ENCODE measurements at regions not wholly inside any gene's neighbourhood (a gene's known extent, or its start where the extent isn't known, plus 50 kb on each side); places are given as distances from the start of the nearest gene placed in this dataset.

GRCh38 chr16:74033441-74033995 is 263.1 kb upstream of the PSMD7 start:
- no peaks in the 10 kb centered on the region for H4K20me1 ChIP-seq (ENCODE audit: insufficient read depth, low read length)
- no peak overlapping the region for H2BK120ac ChIP-seq (ENCODE audit: low read depth, low read length)
- H3K9me3 ChIP-seq (ENCODE audit: control insufficient read depth, insufficient read depth, low read length) = no peaks in the 10 kb centered on the region
- intact Hi-C loops (cut with micrococcal nuclease) = loop anchor here (10.0 kb wide), 3 partner anchors 1569 to 1909 kb away; no protein-coding TSS in a partner anchor
- no peak overlapping the region for H3K14ac ChIP-seq (replicated peaks; ENCODE audit: low read depth, low read length)
- H3K9me1 ChIP-seq (ENCODE audit: insufficient read depth, low read length) = no peaks in the 10 kb centered on the region
- H4K8ac ChIP-seq (ENCODE audit: low read depth in 2 of 2, low read length in 2 of 2) = no peak overlapping the region
- no peaks in the 10 kb centered on the region for H3K4me1 ChIP-seq (ENCODE audit: control insufficient read depth, insufficient read depth, low read length)
- no peak overlapping the region for H2BK15ac ChIP-seq (ENCODE audit: low read depth, low read length)
- H3K56ac ChIP-seq (ENCODE audit: extremely low read depth, insufficient read depth, low read length) = no peak overlapping the region
- H3K36me3 ChIP-seq (ENCODE audit: control insufficient read depth, insufficient read depth, low read length) = no peaks in the 10 kb centered on the region
- no peaks in the 10 kb centered on the region; the same call in 1 of the 2 replicates for H3K27me3 ChIP-seq (ENCODE audit: control insufficient read depth, insufficient read depth, low read length)
- no peak overlapping the region for H3K18ac ChIP-seq (ENCODE audit: low read depth, low read length)
- H3K27ac ChIP-seq (ENCODE audit: insufficient read depth, low read length) = no peak overlapping the region
- ChIA-PET POLR2A (ENCODE audit: unreplicated experiment) (no interaction called here), CTCF (no interaction called here)
- ATAC-seq (ENCODE audit: low read depth) = no peak
- no peak overlapping the region for H3K4me3 ChIP-seq (ENCODE audit: insufficient read depth, low read depth, low read length)
- H3K4me2 ChIP-seq (ENCODE audit: low read depth, low read length) = no peak overlapping the region
- H2AFZ ChIP-seq (replicated peaks; ENCODE audit: low read length, poor library complexity) = no peak overlapping the region
- no peaks in the 10 kb centered on the region for H3K79me1 ChIP-seq (ENCODE audit: low read depth in 1 of 2, low read length in 2 of 2)
- no peak overlapping the region for H3K9ac ChIP-seq (ENCODE audit: low read depth, low read length)
- no peak for DNase-seq
- no TSS peak for BruUV-seq (replicated peaks)
- H3K23ac ChIP-seq (ENCODE audit: low read depth, low read length) = no peak overlapping the region
- no peak overlapping the region for H2AK5ac ChIP-seq (ENCODE audit: low read depth, low read length)
- no peak overlapping the region for H4K5ac ChIP-seq (ENCODE audit: low read depth, low read length)
- no peak overlapping the region for H3K4ac ChIP-seq (ENCODE audit: low read depth, low read length)
- H4K91ac ChIP-seq (ENCODE audit: insufficient read depth, low read depth, low read length) = no peak overlapping the region
- dilution Hi-C loops (cut with HindIII; ENCODE audit: low sequenced_read_pairs, unreplicated experiment) = no loop called here
- H2AK9ac ChIP-seq (replicated peaks; ENCODE audit: low read depth, low read length, poor library complexity) = no peak overlapping the region
- H2BK20ac ChIP-seq (ENCODE audit: low read depth, low read length) = no peak overlapping the region
- WGBS, 2 experiments (ENCODE audit: extremely low coverage in 2 of 2, insufficient read length in 1 of 2) = 27% methylated on average over 3 of the region's 9 CpGs; no CpG with 5 or more reads in 1 of the 2 experiments
- TF ChIP-seq MAZ (IDR thresholded peaks at IDR 0.05; ENCODE audit: borderline replicate concordance, low read depth, low read length) = no peak
- TF ChIP-seq RCOR1 (IDR thresholded peaks at IDR 0.05; ENCODE audit: insufficient replicate concordance, low read length) = no peak
- TF ChIP-seq POLR2A (IDR thresholded peaks at IDR 0.05; ENCODE audit: low read depth, low read length) = no peak
- no peak for TF ChIP-seq SMC3 (IDR thresholded peaks at IDR 0.05; ENCODE audit: low read depth, low read length)
- no peak for TF ChIP-seq ELK1 (IDR thresholded peaks at IDR 0.05; ENCODE audit: borderline replicate concordance, low read depth, low read length)
- TF ChIP-seq CTCF (conservative IDR thresholded peaks at IDR 0.05; ENCODE audit: low read depth, low read length) = no peak
- TF ChIP-seq FOS (IDR thresholded peaks at IDR 0.05; ENCODE audit: low read depth, low read length) = no peak
- TF ChIP-seq MAFK (IDR thresholded peaks at IDR 0.05; ENCODE audit: low read depth, low read length) = no peak
- no peak for TF ChIP-seq NFE2L2 (IDR thresholded peaks at IDR 0.05; ENCODE audit: low read depth, low read length)
- TF ChIP-seq RAD21 (IDR thresholded peaks at IDR 0.05; ENCODE audit: low read length) = no peak
- no peak for TF ChIP-seq CHD1 (IDR thresholded peaks at IDR 0.05; ENCODE audit: low read depth, low read length)
- TF ChIP-seq USF2 (IDR thresholded peaks at IDR 0.05; ENCODE audit: low read depth, low read length) = no peak
- TF ChIP-seq CEBPB (IDR thresholded peaks at IDR 0.05; ENCODE audit: low read depth, low read length) = no peak
- in situ Hi-C loops (cut with MboI; ENCODE audit: low sequenced_read_pairs) = no loop called here
- H2BK5ac ChIP-seq (ENCODE audit: low read depth, low read length, poor library complexity, severe bottlenecking) = no peak overlapping the region
